ENCODE measurements at regions not wholly inside any gene's neighbourhood (a gene's known extent, or its start where the extent isn't known, plus 50 kb on each side); places are given as distances from the start of the nearest gene placed in this dataset.

- no peak overlapping the region for H3K27ac ChIP-seq
- WGBS, 2 donors: 77 to 82% methylated on average over 4 of the region's 4 CpGs
- H3K27me3 ChIP-seq: no peaks in the 10 kb centered on the region
- TF ChIP-seq, protein P1, sequence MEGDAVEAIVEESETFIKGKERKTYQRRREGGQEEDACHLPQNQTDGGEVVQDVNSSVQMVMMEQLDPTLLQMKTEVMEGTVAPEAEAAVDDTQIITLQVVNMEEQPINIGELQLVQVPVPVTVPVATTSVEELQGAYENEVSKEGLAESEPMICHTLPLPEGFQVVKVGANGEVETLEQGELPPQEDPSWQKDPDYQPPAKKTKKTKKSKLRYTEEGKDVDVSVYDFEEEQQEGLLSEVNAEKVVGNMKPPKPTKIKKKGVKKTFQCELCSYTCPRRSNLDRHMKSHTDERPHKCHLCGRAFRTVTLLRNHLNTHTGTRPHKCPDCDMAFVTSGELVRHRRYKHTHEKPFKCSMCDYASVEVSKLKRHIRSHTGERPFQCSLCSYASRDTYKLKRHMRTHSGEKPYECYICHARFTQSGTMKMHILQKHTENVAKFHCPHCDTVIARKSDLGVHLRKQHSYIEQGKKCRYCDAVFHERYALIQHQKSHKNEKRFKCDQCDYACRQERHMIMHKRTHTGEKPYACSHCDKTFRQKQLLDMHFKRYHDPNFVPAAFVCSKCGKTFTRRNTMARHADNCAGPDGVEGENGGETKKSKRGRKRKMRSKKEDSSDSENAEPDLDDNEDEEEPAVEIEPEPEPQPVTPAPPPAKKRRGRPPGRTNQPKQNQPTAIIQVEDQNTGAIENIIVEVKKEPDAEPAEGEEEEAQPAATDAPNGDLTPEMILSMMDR (IDR thresholded peaks at IDR 0.05): no peak
- no peak for TF ChIP-seq POLR2A (IDR thresholded peaks at IDR 0.05)
- no peaks in the 10 kb centered on the region for H3K9me3 ChIP-seq
- H3K36me3 ChIP-seq (ENCODE audit: low read depth, missing control alignments): no peaks in the 10 kb centered on the region
- H3K4me3 ChIP-seq: no peak overlapping the region
- H3K4me1 ChIP-seq: no peaks in the 10 kb centered on the region
- DNase-seq: no peak
- intact Hi-C loops (cut with DNase I; ENCODE audit: low total_unique reads): no loop called here
These were observed 84.9 kb upstream of the MAP4K3 start for GRCh38 chr2:39521876-39522517.

GRCh38 chr2:39522518-39522877 is 85.4 kb upstream of the MAP4K3 start:
- H3K27me3 ChIP-seq: no peaks in the 10 kb centered on the region
- no peaks in the 10 kb centered on the region for H3K36me3 ChIP-seq (ENCODE audit: low read depth, missing control alignments)
- intact Hi-C loops (cut with DNase I; ENCODE audit: low total_unique reads): no loop called here
- H3K9me3 ChIP-seq: no peaks in the 10 kb centered on the region
- no peaks in the 10 kb centered on the region for H3K4me1 ChIP-seq
- WGBS, 2 donors: 86 to 99% methylated on average over 2 of the region's 2 CpGs
- no peak overlapping the region for H3K27ac ChIP-seq
- no peak for DNase-seq
- no peak overlapping the region for H3K4me3 ChIP-seq
- TF ChIP-seq POLR2A (IDR thresholded peaks at IDR 0.05): no peak
- TF ChIP-seq, protein P1 (IDR thresholded peaks at IDR 0.05): no peak

- intact Hi-C loops (cut with DNase I; ENCODE audit: low total_unique reads): no loop called here
- Histone ChIP-seq H3K27me3 (no peaks in the 10 kb centered on the region), H3K4me3 (no peak overlapping the region), H3K27ac (no peak overlapping the region), H3K36me3 (ENCODE audit: low read depth, missing control alignments) (no peaks in the 10 kb centered on the region), H3K4me1 (no peaks in the 10 kb centered on the region), H3K9me3 (no peaks in the 10 kb centered on the region)
- TF ChIP-seq, protein P1 (IDR thresholded peaks at IDR 0.05): no peak
- TF ChIP-seq POLR2A (IDR thresholded peaks at IDR 0.05): no peak
- WGBS, 2 donors: 58 to 74% methylated on average over 2 of the region's 2 CpGs
- DNase-seq: no peak
These were observed 86.4 kb upstream of the MAP4K3 start for GRCh38 chr2:39523308-39524044.

DNA sequence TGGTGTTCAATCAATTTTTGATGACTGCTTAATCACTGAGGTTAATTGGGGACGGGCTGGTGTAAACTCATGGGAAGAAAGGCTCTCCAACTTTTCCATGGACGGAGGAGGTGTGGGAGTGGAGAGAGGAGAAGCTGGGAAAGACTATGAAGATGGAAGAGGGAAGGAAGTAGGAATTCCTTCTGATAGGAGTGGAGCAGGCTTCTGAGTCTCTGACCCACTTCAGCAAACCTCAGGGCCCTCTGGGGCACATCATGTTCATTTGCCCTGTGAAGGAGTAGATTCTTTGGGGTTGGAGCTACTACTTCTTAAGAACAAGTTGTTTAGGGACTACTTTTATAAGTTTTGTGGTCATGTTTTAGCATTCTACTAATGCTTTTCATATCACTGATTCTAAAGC is 87.0 kb upstream of the MAP4K3 start:
- Histone ChIP-seq H3K4me3 (no peak overlapping the region), H3K9me3 (no peaks in the 10 kb centered on the region), H3K36me3 (ENCODE audit: low read depth, missing control alignments) (no peaks in the 10 kb centered on the region), H3K27ac (no peak overlapping the region), H3K4me1 (no peaks in the 10 kb centered on the region), H3K27me3 (no peaks in the 10 kb centered on the region)
- 83 to 89% methylated on average over 2 of the region's 2 CpGs for WGBS, 2 donors
- TF ChIP-seq, protein P1 (IDR thresholded peaks at IDR 0.05): no peak
- no peak for TF ChIP-seq POLR2A (IDR thresholded peaks at IDR 0.05)
- intact Hi-C loops (cut with DNase I; ENCODE audit: low total_unique reads): no loop called here
- no peak for DNase-seq
